Fibroblast of pulmonary artery (primary cell): ENCODE measurements at regions not wholly inside any gene's neighbourhood (a gene's known extent, or its start where the extent isn't known, plus 50 kb on each side); places are given as distances from the start of the nearest gene placed in this dataset.

ENCODE experiments used
- DNase-seq: peaks from one replicate; pipeline ENCODE4 v3.0.0-alpha.2; 2010; ENCODE audit warnings: low read depth
- H3K4me3 ChIP-seq: replicated peaks from 2 replicates; pipeline ENCODE4 v1.5.1; 2011; ENCODE audit warnings: low read depth, mild to moderate bottlenecking, control low read depth, low read length, moderate library complexity
- TF ChIP-seq, protein P1 (sequence below): IDR thresholded peaks from 2 replicates; pipeline ENCODE4 v1.5.1; 2011; ENCODE audit warnings: mild to moderate bottlenecking, control low read depth, low read length, inconsistent platforms; ENCODE audit errors: missing control alignments

DNA sequence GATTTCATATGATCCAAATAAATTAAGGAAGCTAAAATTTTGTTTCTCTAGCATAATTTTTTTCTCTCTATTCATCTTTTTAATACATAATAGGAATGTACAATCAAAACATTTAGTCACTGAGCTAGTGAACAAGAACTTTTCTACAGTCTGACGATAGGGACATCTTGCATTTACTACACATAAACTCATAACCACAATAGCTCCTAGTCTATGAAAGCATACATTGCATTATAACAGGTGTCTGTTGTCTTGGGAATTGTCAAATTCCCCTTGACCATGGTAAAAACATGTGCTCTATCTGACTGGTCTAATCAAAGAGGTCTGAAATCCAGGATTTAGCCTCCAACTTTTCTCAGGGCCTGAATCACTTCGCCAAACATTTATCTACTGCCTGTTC lies 144.8 kb downstream of the FAM124B start:
- no peak for DNase-seq
- TF ChIP-seq, protein P1, sequence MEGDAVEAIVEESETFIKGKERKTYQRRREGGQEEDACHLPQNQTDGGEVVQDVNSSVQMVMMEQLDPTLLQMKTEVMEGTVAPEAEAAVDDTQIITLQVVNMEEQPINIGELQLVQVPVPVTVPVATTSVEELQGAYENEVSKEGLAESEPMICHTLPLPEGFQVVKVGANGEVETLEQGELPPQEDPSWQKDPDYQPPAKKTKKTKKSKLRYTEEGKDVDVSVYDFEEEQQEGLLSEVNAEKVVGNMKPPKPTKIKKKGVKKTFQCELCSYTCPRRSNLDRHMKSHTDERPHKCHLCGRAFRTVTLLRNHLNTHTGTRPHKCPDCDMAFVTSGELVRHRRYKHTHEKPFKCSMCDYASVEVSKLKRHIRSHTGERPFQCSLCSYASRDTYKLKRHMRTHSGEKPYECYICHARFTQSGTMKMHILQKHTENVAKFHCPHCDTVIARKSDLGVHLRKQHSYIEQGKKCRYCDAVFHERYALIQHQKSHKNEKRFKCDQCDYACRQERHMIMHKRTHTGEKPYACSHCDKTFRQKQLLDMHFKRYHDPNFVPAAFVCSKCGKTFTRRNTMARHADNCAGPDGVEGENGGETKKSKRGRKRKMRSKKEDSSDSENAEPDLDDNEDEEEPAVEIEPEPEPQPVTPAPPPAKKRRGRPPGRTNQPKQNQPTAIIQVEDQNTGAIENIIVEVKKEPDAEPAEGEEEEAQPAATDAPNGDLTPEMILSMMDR, result no peak
- H3K4me3 ChIP-seq, result no peak overlapping the region

DNA sequence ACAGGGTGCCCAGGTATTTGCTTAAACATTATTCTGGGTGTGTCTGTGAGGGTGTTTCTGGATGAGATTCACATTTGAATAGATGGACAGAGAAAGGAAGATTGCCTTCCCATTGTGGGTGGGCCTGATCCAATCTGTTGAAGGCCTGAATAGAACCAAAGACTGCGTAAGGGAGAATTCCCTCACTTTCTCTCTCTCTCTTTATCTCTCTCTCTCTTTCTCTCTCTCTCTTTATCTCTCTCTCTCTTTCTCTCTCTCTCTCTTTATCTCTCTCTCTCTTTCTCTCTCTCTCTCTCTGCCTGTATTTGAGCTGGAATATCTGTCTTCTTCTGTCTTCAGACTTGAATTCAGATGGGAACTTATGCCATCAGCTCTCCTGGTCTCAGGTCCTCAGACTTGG lies 148.4 kb downstream of the FAM124B start:
- no peak overlapping the region for H3K4me3 ChIP-seq
- no peak for DNase-seq
- TF ChIP-seq, protein P1, result no peak

DNA sequence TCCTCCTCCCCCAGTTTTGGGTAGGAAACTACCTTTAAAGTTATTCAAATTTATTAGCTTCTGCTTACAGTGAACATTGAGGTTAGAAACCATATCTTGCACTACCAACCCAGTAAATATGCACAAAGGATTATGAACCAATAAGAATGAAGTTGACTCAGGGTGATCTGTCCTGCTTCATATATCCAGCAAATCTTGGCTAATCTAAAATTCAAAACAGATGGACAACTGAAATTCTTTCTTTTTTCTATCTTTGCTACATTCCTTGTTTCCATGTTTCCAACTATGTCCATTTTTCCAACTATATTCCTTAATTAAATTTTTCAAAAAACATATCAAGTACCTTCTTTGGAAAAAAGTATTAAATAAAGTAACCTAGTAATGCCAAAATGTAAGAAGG lies 149.3 kb downstream of the FAM124B start:
- no peak for DNase-seq
- TF ChIP-seq, protein P1, result no peak
- no peak overlapping the region for H3K4me3 ChIP-seq

DNA sequence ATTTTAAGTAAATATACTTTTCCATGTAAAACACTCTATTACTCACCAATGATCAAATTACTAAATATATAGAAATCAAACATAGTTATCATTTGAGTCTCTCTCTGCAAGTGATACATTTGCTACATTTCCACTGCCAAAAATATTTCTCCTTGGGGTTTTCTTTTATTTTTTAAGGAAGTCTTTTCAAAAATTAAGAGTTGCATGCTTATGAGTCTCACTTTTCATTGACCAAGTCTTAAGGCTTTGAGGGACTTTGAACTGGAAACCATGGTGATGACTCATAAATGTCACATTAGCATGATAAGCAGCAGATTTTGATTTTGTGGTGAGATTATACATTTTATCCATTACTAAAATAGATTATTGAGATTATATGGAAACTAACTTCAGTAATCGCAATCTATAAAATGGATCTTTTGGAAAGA lies 152.9 kb downstream of the FAM124B start:
- TF ChIP-seq, protein P1, result no peak
- no peak for DNase-seq

DNA sequence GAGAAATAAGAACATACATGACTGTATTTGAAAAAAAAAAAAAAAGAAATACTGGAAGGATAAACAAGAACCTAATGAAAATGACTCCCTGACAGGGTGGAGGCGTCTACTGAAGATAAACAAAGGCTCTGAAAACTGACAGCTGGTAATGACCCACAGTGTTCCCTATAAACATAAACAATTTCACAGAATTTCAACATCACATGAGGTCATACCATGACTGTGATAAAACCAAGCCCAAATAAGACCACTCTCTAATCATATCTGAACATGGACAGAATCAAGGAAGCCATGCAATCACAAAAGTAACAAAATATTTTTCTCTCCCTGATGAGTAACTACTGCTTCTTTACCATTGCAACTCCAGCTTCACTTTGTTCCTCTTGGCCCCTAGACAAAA lies 159.3 kb downstream of the FAM124B start:
- DNase-seq, result peak; percentile 76
- no peak overlapping the region for H3K4me3 ChIP-seq
- TF ChIP-seq, protein P1, result no peak

More for the DNA sequence above, 152.9 kb downstream of the FAM124B start:
- no peak overlapping the region for H3K4me3 ChIP-seq

DNA sequence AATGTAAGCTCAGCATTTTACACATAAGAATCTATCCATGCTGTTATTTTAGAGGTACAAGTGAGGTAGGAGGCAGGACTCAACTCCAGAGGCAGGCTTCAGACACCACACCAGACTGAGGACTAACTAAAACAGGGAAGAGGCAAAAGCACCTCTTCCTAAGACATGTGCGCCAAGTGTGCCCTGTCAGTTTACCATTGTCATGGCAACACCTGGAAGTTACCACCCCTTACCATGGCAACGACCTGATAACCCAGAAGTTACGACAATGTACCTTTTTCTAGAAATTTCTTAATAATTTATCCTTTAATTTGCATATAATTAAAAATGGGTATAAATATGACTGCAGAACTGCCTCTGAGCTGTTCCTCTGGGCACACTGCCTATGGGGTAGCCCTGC lies 160.1 kb downstream of the FAM124B start:
- no peak overlapping the region for H3K4me3 ChIP-seq
- no peak for DNase-seq
- TF ChIP-seq, protein P1, result no peak

DNA sequence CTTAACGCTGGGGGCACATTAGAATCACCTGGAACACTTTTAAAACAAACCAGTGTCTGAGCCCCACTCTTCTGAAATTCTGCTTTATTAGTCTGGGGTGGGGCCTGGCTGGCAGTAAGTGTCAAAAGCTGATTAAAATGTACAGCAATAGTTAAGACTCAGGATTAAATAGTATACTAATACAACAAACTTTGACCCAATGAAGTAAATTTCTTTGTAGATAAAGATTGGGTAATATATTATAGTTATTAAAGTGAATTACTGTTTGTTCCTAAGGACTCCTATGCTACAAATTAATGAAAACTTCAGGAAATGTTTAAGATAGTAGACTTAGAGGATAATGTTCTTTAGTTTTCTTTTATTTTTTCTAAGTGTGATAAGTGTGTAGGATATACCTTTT lies 160.9 kb downstream of the FAM124B start:
- no peak for DNase-seq
- H3K4me3 ChIP-seq, result no peak overlapping the region
- TF ChIP-seq, protein P1, result no peak
